Activated B cell treated with CpG ODN at 0.5 μM for 24 hours (primary cell): ENCODE measurements at regions not wholly inside any gene's neighbourhood (a gene's known extent, or its start where the extent isn't known, plus 50 kb on each side); places are given as distances from the start of the nearest gene placed in this dataset.
"Not testable (repeated sequence)": the region's sequence is repeated elsewhere in the genome, so short reads cannot be mapped to it uniquely, and the experiment has no call there.

ENCODE experiments used
- ATAC-seq: fragments of 200-7000 bp; cut with Tn5 transposase; one replicate; pipeline ENCODE4 v1.10.0; 2021; ENCODE audit warnings: low read depth, mild to moderate bottlenecking, moderate library complexity
- CTCF ChIA-PET: fragments of 350-600 bp; sonication (Branson Sonifier 250); formaldehyde crosslinking; loops from one replicate; lab custom pipeline; 2021; ENCODE audit warnings: antibody characterized with exemption; lab: Charles Lee
- POLR2A ChIA-PET: fragments of 350-600 bp; sonication (Branson Sonifier 250); formaldehyde crosslinking; loops from one replicate; lab custom pipeline; 2021; ENCODE audit warnings: antibody characterized with exemption; lab: Charles Lee
- DNase-seq: peaks from one replicate; pipeline ENCODE4 v3.0.0; 2022
- H3K27ac Mint-ChIP-seq: one replicate; pipeline ENCODE4 v1.8.0; 2020; ENCODE audit warnings: mixed read lengths
- H3K27me3 Mint-ChIP-seq: one replicate; pipeline ENCODE4 v1.8.0; 2021; ENCODE audit warnings: mixed read lengths
- H3K36me3 Mint-ChIP-seq: one replicate; pipeline ENCODE4 v1.8.0; 2021; ENCODE audit warnings: low read depth, mixed read lengths
- H3K4me1 Mint-ChIP-seq: one replicate; pipeline ENCODE4 v1.8.0; 2021; ENCODE audit warnings: mixed read lengths
- H3K4me3 Mint-ChIP-seq: one replicate; pipeline ENCODE4 v1.8.0; 2020; ENCODE audit warnings: mild to moderate bottlenecking, mixed read lengths
- H3K9me3 Mint-ChIP-seq: one replicate; pipeline ENCODE4 v1.8.0; 2020; ENCODE audit warnings: mixed read lengths
- CTCF ChIP-seq: fragments of 200-600 bp; IDR thresholded peaks from one replicate; pipeline ENCODE4 v1.8.0; 2022; ENCODE audit warnings: antibody characterized with exemption, mild to moderate bottlenecking
- intact Hi-C: fragments of 100-400 bp; cut with micrococcal nuclease; formaldehyde crosslinking; loops from one replicate; pipeline ENCODE4 v1.15.1; 2024

GRCh38 chr12:97984436-97984835 lies 521.8 kb downstream of the RMST start:
- DNase-seq (no peak), ATAC-seq (no peak)
- intact Hi-C loops = no loop called here
- Mint-ChIP-seq H3K4me1 (no peaks in the 10 kb centered on the region), H3K9me3 (peaks cover 8% of the 10 kb centered on the region), H3K27me3 (no peaks in the 10 kb centered on the region), H3K4me3 (no peak overlapping the region), H3K36me3 (no peaks in the 10 kb centered on the region), H3K27ac (no peak overlapping the region)
- TF ChIP-seq CTCF = no peak
- CTCF ChIA-PET = no interaction called here
- POLR2A ChIA-PET = no interaction called here

- ChIA-PET POLR2A (no interaction called here), CTCF (no interaction called here)
- no peak for ATAC-seq
- no peak overlapping the region for H3K27ac Mint-ChIP-seq
- no peak overlapping the region for H3K4me3 Mint-ChIP-seq
- no peaks in the 10 kb centered on the region for H3K36me3 Mint-ChIP-seq
- no peaks in the 10 kb centered on the region for H3K4me1 Mint-ChIP-seq
- TF ChIP-seq CTCF = no peak
- peaks cover 8% of the 10 kb centered on the region for H3K9me3 Mint-ChIP-seq
- H3K27me3 Mint-ChIP-seq = no peaks in the 10 kb centered on the region
- DNase-seq = no peak
- intact Hi-C loops = no loop called here
Measured at GRCh38 chr12:97984974-97985580, 522.5 kb downstream of the RMST start.

DNA sequence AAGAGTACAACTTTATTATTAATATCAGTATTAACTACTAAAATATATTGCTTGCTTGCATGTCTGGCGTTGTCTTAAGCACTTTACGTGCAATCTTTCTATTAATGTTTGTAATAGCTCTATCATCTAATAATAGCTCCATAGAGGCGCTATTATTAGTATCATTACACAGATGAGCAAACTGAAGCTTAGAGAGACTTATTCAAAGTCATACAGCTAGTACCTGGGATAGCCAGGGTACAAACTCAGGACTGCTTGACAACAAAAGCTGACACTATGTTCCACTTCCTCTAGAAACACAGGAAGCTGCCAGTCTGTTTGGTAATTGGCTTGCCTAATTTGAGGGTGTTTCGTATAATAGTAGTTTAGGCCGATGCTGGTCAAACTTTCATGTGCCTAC lies 523.2 kb downstream of the RMST start:
- no peak for ATAC-seq
- H3K4me3 Mint-ChIP-seq = no peak overlapping the region
- ChIA-PET CTCF (no interaction called here), POLR2A (no interaction called here)
- DNase-seq = no peak
- no peaks in the 10 kb centered on the region for H3K27me3 Mint-ChIP-seq
- no peaks in the 10 kb centered on the region for H3K36me3 Mint-ChIP-seq
- peaks cover 7% of the 10 kb centered on the region for H3K9me3 Mint-ChIP-seq
- no peak overlapping the region for H3K27ac Mint-ChIP-seq
- intact Hi-C loops = no loop called here
- no peaks in the 10 kb centered on the region for H3K4me1 Mint-ChIP-seq
- no peak for TF ChIP-seq CTCF

- H3K4me1 Mint-ChIP-seq = not testable (repeated sequence)
Measured at GRCh38 chr12:97988588-97988987, 526.0 kb downstream of the RMST start.

GRCh38 chr12:97989366-97989940 lies 525.9 kb upstream of the TMPO start:
- no peak overlapping the region for H3K27ac Mint-ChIP-seq

More at GRCh38 chr12:97988588-97988987, 526.0 kb downstream of the RMST start:
- ATAC-seq, H3K27me3 Mint-ChIP-seq, H3K36me3 Mint-ChIP-seq, intact Hi-C loops, DNase-seq, H3K4me3 Mint-ChIP-seq, H3K9me3 Mint-ChIP-seq, CTCF ChIA-PET, POLR2A ChIA-PET, H3K27ac Mint-ChIP-seq: not testable (repeated sequence)

More at GRCh38 chr12:97989366-97989940, 525.9 kb upstream of the TMPO start:
- no peak for TF ChIP-seq CTCF
- POLR2A ChIA-PET = no interaction called here
- ATAC-seq = no peak
- H3K4me1 Mint-ChIP-seq = no peaks in the 10 kb centered on the region
- H3K36me3 Mint-ChIP-seq = no peaks in the 10 kb centered on the region
- H3K4me3 Mint-ChIP-seq = no peak overlapping the region
- DNase-seq = no peak
- H3K9me3 Mint-ChIP-seq = peaks cover 6% of the 10 kb centered on the region
- intact Hi-C loops = no loop called here
- H3K27me3 Mint-ChIP-seq = no peaks in the 10 kb centered on the region
- CTCF ChIA-PET = no interaction called here
